MM.1S (cell line): ENCODE measurements at regions not wholly inside any gene's neighbourhood (a gene's known extent, or its start where the extent isn't known, plus 50 kb on each side); places are given as distances from the start of the nearest gene placed in this dataset.
"Not testable (repeated sequence)": the region's sequence is repeated elsewhere in the genome, so short reads cannot be mapped to it uniquely, and the experiment has no call there.

Source experiments
- EZH2 ChIP-seq: fragments of 300-600 bp; sonication (generic); optimal IDR thresholded peaks from 2 replicates; pipeline ENCODE3; 2017; ENCODE audit warnings: low read depth, mild to moderate bottlenecking, antibody characterized with exemption, low read length, mixed read lengths
- EZH2phosphoT487 ChIP-seq: fragments of 300-600 bp; sonication (generic); IDR thresholded peaks from 2 replicates; pipeline ENCODE4 v1.6.1; 2018; ENCODE audit warnings: antibody characterized with exemption, low read length
- TF ChIP-seq, protein P1 (sequence below): fragments of 300-600 bp; sonication (generic); IDR thresholded peaks from 2 replicates; pipeline ENCODE4 v1.5.1; 2016; ENCODE audit warnings: antibody characterized with exemption, low read length, mixed read lengths

DNA sequence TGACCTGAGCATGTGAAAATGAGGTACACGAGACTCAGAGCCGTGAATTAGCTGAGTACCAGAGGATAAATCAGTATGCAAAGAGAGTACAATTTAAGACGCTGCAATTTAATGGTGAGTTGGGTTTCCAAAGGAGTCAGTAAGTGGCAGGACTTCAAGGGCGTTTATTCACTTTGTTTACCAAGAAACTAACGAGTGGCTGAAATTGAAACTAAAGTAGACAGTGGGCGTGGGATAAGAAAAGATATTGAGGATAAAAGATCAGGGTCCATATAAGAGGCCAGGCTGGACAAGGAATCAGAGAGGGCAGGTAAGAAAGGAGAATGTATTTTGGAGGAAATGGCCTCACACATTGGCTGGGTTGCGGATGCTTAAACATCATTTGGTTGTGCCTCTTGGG lies 346.9 kb upstream of the SPATA31A3 start:
- TF ChIP-seq EZH2phosphoT487, EZH2: not testable (repeated sequence)
- TF ChIP-seq, protein P1, sequence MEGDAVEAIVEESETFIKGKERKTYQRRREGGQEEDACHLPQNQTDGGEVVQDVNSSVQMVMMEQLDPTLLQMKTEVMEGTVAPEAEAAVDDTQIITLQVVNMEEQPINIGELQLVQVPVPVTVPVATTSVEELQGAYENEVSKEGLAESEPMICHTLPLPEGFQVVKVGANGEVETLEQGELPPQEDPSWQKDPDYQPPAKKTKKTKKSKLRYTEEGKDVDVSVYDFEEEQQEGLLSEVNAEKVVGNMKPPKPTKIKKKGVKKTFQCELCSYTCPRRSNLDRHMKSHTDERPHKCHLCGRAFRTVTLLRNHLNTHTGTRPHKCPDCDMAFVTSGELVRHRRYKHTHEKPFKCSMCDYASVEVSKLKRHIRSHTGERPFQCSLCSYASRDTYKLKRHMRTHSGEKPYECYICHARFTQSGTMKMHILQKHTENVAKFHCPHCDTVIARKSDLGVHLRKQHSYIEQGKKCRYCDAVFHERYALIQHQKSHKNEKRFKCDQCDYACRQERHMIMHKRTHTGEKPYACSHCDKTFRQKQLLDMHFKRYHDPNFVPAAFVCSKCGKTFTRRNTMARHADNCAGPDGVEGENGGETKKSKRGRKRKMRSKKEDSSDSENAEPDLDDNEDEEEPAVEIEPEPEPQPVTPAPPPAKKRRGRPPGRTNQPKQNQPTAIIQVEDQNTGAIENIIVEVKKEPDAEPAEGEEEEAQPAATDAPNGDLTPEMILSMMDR = not testable (repeated sequence)
